A673 (cell line): ENCODE measurements at regions not wholly inside any gene's neighbourhood (a gene's known extent, or its start where the extent isn't known, plus 50 kb on each side); places are given as distances from the start of the nearest gene placed in this dataset.

ENCODE experiments used
- BruUV-seq: library from RNA; stranded (reverse); fragments of 400-500 nt; replicated peaks from 2 replicates; lab custom pipeline; 2021; lab: Mats Ljungman, UMichigan
- CTCF ChIA-PET: fragments of 300-600 bp; sonication (Branson Sonifier 250); formaldehyde crosslinking; loops from one replicate; lab custom pipeline; 2022; ENCODE audit warnings: antibody characterized with exemption; lab: Charles Lee
- POLR2A ChIA-PET: fragments of 300-600 bp; sonication (Branson Sonifier 250); formaldehyde crosslinking; loops from one replicate; lab custom pipeline; 2022; ENCODE audit warnings: antibody characterized with exemption; ENCODE audit not compliant: low non-redundant PET; lab: Charles Lee
- DNase-seq: peaks from one replicate; pipeline ENCODE4 v3.0.0-alpha.2; 2015; ENCODE audit warnings: low spot score
- H3K27ac ChIP-seq: fragments of 200-600 bp; sonication (generic); 2 replicates; pipeline ENCODE4 v1.5.1; 2016; ENCODE audit warnings: mixed run types, low read depth, mild to moderate bottlenecking, mixed read lengths, antibody characterized with exemption, low read length; ENCODE audit not compliant: poor library complexity, severe bottlenecking
- H3K27me3 ChIP-seq: fragments of 200-600 bp; sonication (generic); replicated peaks from 2 replicates; pipeline ENCODE4 v1.6.1; 2017; ENCODE audit warnings: mixed run types, low read depth, mild to moderate bottlenecking, mixed read lengths, antibody characterized with exemption, low read length; ENCODE audit not compliant: insufficient read depth, poor library complexity
- H3K36me3 ChIP-seq: fragments of 200-600 bp; sonication (generic); 2 replicates; pipeline ENCODE4 v1.6.1; 2016; ENCODE audit warnings: mixed run types, mild to moderate bottlenecking, mixed read lengths, antibody characterized with exemption, low read length; ENCODE audit not compliant: insufficient read depth, poor library complexity, severe bottlenecking
- H3K4me1 ChIP-seq: fragments of 200-600 bp; sonication (generic); 2 replicates; pipeline ENCODE4 v1.6.1; 2017; ENCODE audit warnings: mixed run types, mild to moderate bottlenecking, mixed read lengths, antibody characterized with exemption, low read length; ENCODE audit not compliant: insufficient read depth, poor library complexity, severe bottlenecking
- H3K4me3 ChIP-seq: fragments of 200-600 bp; sonication (generic); 2 replicates; pipeline ENCODE4 v1.5.1; 2016; ENCODE audit warnings: low read depth, mixed run types, mild to moderate bottlenecking, mixed read lengths, low read length; ENCODE audit not compliant: poor library complexity, severe bottlenecking
- H3K9me3 ChIP-seq: fragments of 200-600 bp; sonication (generic); 2 replicates; pipeline ENCODE4 v1.6.1; 2016; ENCODE audit warnings: mixed run types, low read depth, mild to moderate bottlenecking, mixed read lengths, antibody characterized with exemption, low read length; ENCODE audit not compliant: poor library complexity, severe bottlenecking
- EZH2 ChIP-seq: fragments of 200-600 bp; sonication (generic); IDR thresholded peaks from 2 replicates; pipeline ENCODE4 v1.6.1; 2017; ENCODE audit warnings: borderline replicate concordance, low read depth, mild to moderate bottlenecking, mixed read lengths, antibody characterized with exemption, low read length; ENCODE audit not compliant: poor library complexity, severe bottlenecking
- intact Hi-C: fragments of 100-400 bp; cut with micrococcal nuclease; formaldehyde crosslinking; loops from one replicate; pipeline ENCODE4 v1.10.0; 2022; ENCODE audit not compliant: unreplicated experiment
- TF ChIP-seq, protein P1 (sequence below): fragments of 300-800, 200-600 bp; sonication (generic); conservative IDR thresholded peaks from 2 replicates; pipeline ENCODE4 v1.5.1; 2017; ENCODE audit warnings: low read depth, mild to moderate bottlenecking, antibody characterized with exemption, low read length, moderate library complexity, mixed read lengths

DNA sequence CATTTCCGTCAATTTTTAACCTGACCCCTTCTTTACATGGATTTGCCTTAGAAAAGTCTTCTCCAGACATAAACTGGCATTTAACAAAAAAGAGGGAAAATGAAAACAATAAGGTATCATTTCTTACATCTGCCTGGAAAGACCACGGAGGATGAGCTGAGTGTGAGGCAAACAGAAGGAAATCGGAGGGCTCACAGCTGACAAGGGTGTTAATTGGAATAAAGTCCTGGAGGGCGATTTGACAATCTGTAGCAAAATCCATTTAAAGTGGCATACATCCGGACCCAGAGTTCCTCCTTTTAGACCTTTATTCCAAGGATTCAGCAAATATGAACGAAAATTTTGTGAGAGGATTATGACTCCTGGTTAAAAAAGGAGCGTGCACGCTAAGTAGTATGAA lies 179.7 kb upstream of the COPS8 start:
- Histone ChIP-seq H3K9me3 (no peaks in the 10 kb centered on the region), H3K27ac (no peak overlapping the region), H3K36me3 (no peaks in the 10 kb centered on the region), H3K4me1 (no peaks in the 10 kb centered on the region), H3K27me3 (peaks cover 32% of the 10 kb centered on the region), H3K4me3 (no peak overlapping the region)
- intact Hi-C loops, result no loop called here
- POLR2A ChIA-PET, result no interaction called here
- TF ChIP-seq, protein P1, sequence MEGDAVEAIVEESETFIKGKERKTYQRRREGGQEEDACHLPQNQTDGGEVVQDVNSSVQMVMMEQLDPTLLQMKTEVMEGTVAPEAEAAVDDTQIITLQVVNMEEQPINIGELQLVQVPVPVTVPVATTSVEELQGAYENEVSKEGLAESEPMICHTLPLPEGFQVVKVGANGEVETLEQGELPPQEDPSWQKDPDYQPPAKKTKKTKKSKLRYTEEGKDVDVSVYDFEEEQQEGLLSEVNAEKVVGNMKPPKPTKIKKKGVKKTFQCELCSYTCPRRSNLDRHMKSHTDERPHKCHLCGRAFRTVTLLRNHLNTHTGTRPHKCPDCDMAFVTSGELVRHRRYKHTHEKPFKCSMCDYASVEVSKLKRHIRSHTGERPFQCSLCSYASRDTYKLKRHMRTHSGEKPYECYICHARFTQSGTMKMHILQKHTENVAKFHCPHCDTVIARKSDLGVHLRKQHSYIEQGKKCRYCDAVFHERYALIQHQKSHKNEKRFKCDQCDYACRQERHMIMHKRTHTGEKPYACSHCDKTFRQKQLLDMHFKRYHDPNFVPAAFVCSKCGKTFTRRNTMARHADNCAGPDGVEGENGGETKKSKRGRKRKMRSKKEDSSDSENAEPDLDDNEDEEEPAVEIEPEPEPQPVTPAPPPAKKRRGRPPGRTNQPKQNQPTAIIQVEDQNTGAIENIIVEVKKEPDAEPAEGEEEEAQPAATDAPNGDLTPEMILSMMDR, result no peak
- TF ChIP-seq EZH2, result no peak
- no TSS peak for BruUV-seq
- CTCF ChIA-PET, result no interaction called here
- no peak for DNase-seq

DNA sequence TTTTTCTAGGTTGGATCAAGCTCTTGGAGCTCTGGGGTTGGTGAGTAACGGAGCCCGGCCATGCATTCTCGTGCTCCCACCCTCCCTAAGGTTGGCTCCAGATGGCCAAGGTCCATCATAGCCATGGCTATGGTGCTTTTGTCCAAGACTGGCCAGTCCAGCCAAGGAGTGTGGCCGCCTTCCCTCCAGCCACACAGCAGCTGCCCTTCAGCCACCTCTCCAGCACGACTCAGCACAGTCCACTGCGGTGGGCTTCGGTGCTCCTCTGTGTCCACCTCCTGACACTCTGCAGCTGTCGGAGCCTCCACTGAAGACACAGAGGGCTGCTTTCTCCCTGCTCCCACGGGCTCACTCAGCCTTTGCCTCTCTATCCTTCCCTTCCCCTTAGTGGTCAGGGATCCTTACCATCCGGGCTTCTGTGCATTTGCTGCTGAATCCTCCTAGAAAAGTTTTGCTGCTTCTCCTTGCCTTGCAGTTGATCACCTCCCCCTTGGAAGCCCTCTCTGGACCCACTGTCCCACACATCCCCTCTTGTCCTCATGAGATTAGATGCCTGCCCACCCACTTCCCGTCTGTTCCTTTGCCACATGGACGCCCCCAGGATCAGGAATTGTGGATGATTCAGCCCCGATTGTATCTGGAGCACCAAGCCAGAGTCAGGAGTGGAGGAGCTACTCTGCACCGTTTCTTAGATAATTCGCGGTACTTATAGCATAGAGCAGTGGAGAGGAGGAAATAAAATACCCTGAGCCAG lies 177.1 kb upstream of the COPS8 start:
- BruUV-seq, result no TSS peak
- POLR2A ChIA-PET, result no interaction called here
- DNase-seq, result no peak
- H3K27ac ChIP-seq, result no peak overlapping the region
- intact Hi-C loops, result no loop called here
- no peak overlapping the region for H3K4me3 ChIP-seq
- H3K36me3 ChIP-seq, result no peaks in the 10 kb centered on the region
- CTCF ChIA-PET, result no interaction called here
- TF ChIP-seq, protein P1, result no peak
- no peak for TF ChIP-seq EZH2
- H3K9me3 ChIP-seq, result no peaks in the 10 kb centered on the region
- H3K4me1 ChIP-seq, result no peaks in the 10 kb centered on the region
- peaks cover 27% of the 10 kb centered on the region for H3K27me3 ChIP-seq

DNA sequence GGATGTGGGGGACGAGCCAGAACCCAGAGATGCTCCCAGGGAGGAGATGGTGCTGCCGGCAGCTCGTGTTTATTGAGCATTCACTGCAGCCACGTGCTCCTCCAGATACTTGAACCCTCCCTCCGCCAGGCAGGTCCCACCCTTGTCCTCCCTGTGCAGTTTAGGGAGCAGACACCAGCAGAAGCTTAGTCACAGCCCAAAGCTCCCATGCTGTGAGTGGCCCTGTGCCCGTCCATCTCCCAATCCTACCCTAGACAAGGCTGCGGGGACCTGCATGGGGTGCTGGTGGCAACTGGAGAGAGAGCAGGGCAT lies 176.5 kb upstream of the COPS8 start:
- no peak overlapping the region for H3K4me3 ChIP-seq
- ChIA-PET CTCF (no interaction called here), POLR2A (no interaction called here)
- peaks cover 28% of the 10 kb centered on the region for H3K27me3 ChIP-seq
- intact Hi-C loops, result no loop called here
- H3K36me3 ChIP-seq, result no peaks in the 10 kb centered on the region
- H3K27ac ChIP-seq, result no peak overlapping the region
- DNase-seq, result no peak
- no peaks in the 10 kb centered on the region for H3K9me3 ChIP-seq
- TF ChIP-seq EZH2, result no peak
- TF ChIP-seq, protein P1, result no peak
- no peaks in the 10 kb centered on the region for H3K4me1 ChIP-seq
- BruUV-seq, result no TSS peak
